Superior temporal gyrus (tissue), 1 donor: ENCODE measurements at regions not wholly inside any gene's neighbourhood (a gene's known extent, or its start where the extent isn't known, plus 50 kb on each side); places are given as distances from the start of the nearest gene placed in this dataset.

Experiments used
- DNase-seq: peaks from one replicate; pipeline ENCODE4 v3.0.0-alpha.2; 2016; ENCODE audit errors: extremely low spot score

DNA sequence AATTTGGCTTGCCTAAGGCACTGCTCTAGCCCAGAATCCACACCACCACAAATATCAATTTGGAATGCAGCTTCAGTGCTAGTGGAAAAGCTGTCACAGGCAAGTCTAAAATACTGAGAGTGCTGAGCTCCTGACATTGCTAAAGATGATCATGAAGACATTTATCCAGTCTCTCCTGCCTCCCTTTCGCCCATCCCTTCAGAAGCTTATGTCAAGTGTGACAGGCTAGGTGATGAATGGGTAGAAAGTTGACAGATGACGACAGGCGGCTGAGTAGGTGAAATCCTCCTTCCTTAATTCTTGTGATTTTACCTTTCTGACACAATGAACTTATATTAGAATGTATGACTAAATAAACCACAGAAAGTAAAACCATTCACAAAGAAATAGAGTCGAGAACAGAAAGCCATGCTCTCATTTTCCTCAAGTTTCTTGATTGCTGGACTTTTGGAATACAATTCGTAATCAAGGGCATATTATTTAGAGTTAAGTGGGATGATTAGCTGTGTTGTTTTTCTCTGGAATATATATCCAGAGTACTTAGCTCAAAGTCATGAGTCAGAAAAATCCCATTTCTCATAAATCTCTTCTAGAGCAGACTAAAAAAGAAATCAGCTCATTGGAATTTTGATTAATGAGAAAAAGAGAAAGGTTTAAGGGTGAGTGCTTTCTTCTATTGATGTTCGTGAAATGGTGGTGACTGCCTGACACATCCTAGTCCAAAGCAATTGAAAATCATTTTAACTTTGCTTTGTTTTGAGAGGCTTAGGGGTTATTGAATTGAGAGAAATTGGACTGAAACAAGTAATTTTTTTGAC, 1228.2 kb upstream of the CITED2 start:
- DNase-seq = no peak

DNA sequence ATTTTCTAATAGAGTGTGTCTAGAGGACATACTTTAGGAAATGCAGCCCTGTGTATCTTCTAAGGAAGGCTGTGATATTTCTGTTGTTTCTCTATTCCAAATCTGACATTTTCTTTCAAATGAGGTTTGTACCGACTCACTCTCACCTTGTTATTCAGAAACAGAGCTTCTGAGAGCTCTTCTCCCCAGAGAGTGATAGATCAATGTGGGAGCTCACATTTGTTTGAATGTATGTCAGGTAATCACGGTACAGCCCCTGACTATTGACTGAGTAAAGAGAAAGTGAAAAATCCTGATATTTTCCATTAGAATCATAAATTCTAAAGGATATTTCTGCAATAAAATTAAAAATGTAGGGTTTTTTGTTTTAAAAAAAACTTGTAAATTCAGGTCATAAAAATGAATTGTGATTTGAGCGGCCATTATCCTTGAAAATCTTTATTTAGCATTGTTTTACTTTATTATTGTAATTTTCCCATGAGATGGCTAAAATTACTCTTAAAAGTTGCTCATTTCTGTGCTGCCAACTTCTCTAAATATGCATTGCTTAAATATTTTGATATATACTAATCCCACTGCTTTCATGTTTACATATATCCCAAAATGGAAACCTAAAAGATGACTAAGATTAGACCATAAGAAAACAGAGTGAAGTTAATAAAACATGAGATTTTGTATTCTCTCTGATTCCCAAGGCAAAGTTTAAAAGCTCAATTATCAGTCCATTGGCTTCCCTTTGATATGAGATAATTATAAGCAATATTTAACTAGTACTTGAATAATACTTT, 1226.8 kb upstream of the CITED2 start:
- DNase-seq = no peak

- no peak for DNase-seq
Observed at GRCh38 chr6:140599916-140600315, 1225.5 kb upstream of the CITED2 start.

DNA sequence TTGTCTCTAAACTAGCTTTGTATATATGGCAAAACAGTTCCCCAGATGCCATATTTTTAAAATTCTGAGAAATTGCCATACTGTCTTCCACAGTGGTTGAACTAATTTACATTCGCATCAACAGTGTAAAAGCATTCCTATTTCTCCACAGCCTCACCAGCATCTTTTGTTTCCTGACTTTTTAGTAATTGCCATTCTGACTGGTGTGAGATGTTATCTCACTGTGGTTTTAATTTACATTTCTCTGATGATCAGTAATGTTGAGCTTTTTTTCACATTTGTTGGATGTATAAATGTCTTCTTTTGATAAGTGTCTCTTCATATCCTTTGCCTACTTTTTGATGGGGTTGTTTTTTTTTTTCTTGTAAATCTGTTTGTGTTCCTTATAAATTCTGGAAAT, 1222.7 kb upstream of the CITED2 start:
- no peak for DNase-seq

DNA sequence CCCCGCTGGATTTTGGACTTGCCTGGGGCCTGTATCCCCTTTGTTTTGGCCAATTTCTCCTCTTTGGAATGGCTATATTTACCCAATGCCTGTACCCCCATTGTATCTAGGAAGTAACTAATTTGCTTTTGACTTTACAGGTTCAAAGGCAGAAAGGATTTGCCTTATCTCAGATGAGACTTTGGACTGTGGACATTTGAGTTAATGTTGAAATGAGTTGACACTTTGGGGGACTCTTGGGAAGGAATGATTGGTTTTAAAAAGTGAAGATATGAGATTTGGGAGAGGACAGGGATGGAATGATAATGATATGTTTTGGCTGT, 1220.3 kb upstream of the CITED2 start:
- no peak for DNase-seq

DNA sequence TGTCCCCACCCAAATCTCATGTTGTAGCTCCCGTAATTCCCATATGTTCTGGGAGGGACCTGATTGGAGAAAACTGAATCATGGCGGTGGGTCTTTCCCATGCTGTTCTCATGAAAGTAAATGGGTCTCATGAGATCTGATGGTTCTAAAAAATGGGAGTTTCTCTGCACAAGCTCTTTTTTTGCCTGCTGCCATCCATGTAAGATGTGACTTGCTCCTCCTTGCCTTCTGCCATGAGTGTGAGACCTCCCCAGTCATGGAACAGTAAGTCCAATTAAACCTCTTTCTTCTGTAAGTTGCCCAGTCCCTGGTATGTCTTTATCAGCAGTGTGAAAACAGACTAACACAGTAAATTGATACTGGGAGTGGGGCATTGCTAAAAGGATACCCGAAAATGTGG, 1218.4 kb upstream of the CITED2 start:
- DNase-seq = no peak

GRCh38 chr6:140590641-140591040, 1216.2 kb upstream of the CITED2 start:
- no peak for DNase-seq

- DNase-seq = no peak
Observed at GRCh38 chr6:140586426-140587061, 1212.1 kb upstream of the CITED2 start.

DNA sequence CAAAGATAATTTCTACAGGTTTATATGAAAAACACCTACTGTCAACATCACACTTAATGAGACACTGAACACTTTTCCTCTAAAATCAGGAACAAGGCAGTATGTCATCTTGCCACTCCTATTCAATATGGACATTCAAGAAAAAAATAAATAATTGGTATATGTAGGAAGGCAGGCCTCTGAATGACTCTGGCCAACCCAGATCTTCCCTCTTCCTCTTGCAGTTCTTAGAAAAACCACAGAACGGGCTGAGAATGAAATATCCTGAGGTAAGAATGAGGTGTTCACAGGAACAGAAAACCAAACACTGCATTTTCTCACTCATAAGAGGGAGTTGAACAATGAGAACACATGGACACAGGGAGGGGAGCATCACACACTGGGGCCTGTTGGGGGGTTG, 1207.2 kb upstream of the CITED2 start:
- no peak for DNase-seq

DNA sequence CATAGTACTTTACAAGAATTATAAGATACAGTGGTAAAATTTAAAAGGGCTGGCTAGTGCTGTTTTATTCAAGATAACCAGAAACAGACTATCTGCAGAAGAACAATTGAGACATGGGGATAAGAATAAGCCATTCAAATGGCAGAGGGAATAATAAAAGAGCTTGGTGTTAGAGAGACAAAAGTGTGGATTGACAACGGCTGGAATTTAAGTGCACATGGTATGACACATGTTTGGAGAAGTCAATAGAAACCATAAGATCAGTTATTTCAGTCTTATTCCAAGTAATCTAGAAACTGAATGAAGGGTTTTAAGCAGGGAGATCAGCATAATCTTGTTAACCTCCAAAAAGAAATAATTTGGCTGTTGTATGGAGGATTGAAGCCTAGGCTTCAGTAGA, 1205.5 kb upstream of the CITED2 start:
- no peak for DNase-seq

DNA sequence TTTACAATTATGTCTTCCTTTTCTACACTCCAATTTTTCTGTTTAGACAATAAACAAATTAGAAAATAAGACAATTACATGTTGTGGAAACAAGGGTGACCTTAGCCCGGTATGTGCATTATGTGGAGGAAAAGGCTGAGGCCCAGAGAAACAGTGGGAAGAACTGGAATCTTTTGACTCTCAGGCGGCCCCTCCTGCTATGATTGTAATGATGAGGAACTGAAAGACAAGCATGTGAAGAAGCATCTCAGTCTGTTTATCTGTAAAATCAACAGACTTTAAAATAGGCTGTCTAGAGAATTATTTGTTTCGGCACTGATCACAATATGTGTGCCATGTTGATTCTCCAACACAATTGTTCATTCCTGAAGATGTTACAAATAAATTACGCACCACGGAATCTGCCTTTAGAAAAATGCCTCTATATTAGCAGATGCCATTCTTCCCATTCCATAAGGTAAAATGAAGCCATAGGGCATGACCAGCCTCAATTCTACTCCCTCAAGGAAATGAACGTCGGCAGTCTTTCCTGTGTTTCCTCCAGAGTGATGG, 1201.6 kb upstream of the CITED2 start:
- no peak for DNase-seq

- DNase-seq = no peak
Observed at GRCh38 chr6:140572867-140573266, 1198.4 kb upstream of the CITED2 start.

GRCh38 chr6:140572129-140572528, 1197.7 kb upstream of the CITED2 start:
- no peak for DNase-seq

DNA sequence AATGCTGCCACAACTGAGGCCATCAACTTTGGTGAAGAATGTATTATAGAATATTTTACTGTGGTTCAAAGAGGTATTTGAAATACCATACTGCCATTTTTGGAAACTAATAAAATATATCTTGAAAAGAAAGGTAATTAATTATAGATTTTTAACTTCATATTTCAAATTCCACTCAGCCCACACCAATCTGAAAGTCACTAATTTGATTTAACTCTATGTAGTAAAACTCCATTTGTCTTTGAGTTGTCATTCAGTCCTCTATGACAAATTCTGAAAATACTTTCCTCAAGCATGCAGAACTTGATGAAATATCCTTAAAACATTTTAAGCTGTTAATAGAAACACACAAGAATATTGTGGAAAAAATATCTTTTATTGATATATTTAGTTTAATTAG, 1196.7 kb upstream of the CITED2 start:
- DNase-seq = no peak

- DNase-seq = no peak
Observed at GRCh38 chr6:140567466-140567865, 1193.0 kb upstream of the CITED2 start.

GRCh38 chr6:140566781-140567277, 1192.4 kb upstream of the CITED2 start:
- peak; percentile 24 for DNase-seq

DNA sequence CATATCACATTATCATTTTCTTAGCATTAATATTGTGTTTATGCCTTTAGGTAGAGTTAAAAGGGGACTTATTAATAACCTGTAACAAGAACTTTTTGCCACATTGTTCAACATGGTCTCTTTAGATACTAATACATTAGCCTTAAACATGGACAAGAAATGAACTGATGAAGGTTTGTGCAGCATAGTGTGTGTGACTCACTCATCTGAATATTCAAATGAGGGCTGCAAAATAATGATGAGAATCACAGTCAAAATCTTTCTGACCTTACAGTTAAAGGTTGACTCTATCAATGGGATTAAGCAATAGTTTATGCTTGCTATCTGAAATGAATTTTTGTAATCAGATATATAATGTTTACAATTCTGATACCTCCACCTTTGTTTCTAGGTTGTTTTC, 1189.3 kb upstream of the CITED2 start:
- DNase-seq = no peak

DNA sequence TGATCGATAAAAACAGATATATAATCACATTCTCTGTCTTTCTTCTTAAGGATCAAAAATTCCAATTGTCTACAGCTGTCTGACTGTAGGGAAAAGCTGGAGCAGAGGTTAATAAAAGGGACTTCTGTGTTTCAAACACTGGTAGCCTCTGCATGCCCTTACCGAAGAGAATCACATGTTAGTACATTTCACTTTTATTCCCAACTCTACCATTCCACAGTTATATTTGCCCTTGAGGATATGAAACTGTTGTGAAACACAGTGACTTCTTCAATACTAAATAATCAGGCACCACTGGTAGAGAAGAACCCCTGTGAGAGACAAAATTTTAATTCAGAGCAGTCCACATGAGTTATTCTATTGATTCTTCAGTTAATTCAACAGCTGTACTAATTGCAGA, 1187.3 kb upstream of the CITED2 start:
- DNase-seq = no peak

DNA sequence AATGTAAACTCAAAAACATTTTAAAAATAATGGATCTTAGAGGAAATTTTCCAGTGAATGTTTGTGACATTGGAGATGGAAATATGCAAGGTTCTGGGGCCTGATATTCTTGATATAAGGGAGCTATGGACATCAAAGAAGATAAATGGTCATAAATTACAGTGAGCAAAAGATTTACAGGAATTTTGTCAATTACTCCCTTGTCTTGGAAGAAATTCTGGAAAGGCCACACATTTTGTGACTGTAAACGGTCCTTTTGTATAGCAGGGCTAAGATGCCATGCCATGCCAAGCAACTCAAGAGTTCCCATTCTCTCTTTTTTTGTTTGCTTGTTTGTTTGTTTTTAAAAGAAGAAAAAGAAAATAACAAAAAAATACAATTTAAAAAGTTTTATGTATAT, 1186.2 kb upstream of the CITED2 start:
- no peak for DNase-seq

DNA sequence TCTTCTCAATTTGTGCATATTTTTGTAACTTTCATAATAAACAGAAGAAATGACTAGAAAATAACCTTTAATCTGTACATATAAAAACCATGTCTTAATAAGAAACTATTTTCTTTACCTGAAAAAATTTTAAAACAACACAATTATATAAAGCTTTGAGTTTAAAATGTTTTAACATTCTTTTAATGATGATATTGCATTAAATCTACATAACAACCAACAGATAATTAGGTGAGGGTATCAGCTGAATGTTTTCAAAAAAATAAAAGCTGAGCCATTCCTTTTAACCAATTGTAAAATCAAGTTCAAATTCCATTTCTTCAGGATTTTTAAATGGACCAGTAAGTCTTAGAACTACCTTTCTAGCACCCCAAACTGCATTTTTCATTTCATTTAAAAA, 1185.0 kb upstream of the CITED2 start:
- no peak for DNase-seq

GRCh38 chr6:140554421-140554820, 1180.0 kb upstream of the CITED2 start:
- DNase-seq = no peak

DNA sequence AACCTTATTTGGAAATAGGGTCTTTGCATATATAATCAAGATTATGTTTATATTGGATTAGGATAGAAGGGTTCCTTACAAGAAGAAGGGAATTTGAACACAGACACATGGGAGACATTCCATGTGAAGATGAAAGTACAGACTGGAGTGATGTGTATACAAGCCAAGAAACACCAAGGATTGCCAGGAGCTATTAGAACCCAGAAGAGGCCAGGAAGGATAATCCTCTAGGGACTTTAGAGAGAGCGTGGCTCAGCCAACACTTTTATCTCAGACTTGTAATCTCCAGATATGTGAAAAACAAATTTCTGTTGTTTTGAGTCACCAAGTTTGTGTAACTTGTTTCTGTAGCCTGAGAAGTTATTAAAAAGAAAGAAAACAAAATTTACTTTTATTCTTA, 1173.9 kb upstream of the CITED2 start:
- DNase-seq = no peak
